PC-9 (cell line): ENCODE measurements at regions not wholly inside any gene's neighbourhood (a gene's known extent, or its start where the extent isn't known, plus 50 kb on each side); places are given as distances from the start of the nearest gene placed in this dataset.

ENCODE experiments used
- BruUV-seq: library from RNA; stranded (reverse); fragments of 400-500 nt; replicated peaks from 2 replicates; lab custom pipeline; 2021; lab: Mats Ljungman, UMichigan
- CTCF ChIA-PET: fragments of 300-600 bp; sonication (Branson Sonifier 250); formaldehyde crosslinking; loops from one replicate; lab custom pipeline; 2022; ENCODE audit warnings: antibody characterized with exemption; lab: Charles Lee
- POLR2A ChIA-PET: fragments of 300-600 bp; sonication (Branson Sonifier 250); formaldehyde crosslinking; loops from one replicate; lab custom pipeline; 2022; ENCODE audit warnings: antibody characterized with exemption; ENCODE audit not compliant: unreplicated experiment; lab: Charles Lee
- DNase-seq, 2 experiments: peaks; one replicate each; pipeline versions ENCODE4 v3.0.0 to v3.0.0-alpha.2; 2015 to 2022; ENCODE audit warnings: mixed read lengths in 1 of 2
- H2AFZ ChIP-seq: fragments of 200-600 bp; sonication (generic); 2 replicates; pipeline ENCODE4 v1.8.1; 2017; ENCODE audit warnings: antibody characterized with exemption
- H3F3A ChIP-seq: fragments of 200-600 bp; sonication (generic); 2 replicates; pipeline ENCODE4 v1.8.1; 2017; ENCODE audit warnings: antibody characterized with exemption, mild to moderate bottlenecking, low read depth; ENCODE audit not compliant: insufficient read depth
- H3K27ac ChIP-seq: fragments of 200-600 bp; sonication (generic); 2 replicates; pipeline ENCODE4 v1.6.1; 2016; ENCODE audit warnings: mixed run types
- H3K27me3 ChIP-seq: fragments of 200-600 bp; sonication (generic); 2 replicates; pipeline ENCODE4 v1.6.1; 2016; ENCODE audit warnings: low read depth, mixed run types; ENCODE audit not compliant: insufficient read depth
- H3K36me3 ChIP-seq: fragments of 200-600 bp; sonication (generic); 2 replicates; pipeline ENCODE4 v1.6.1; 2016; ENCODE audit warnings: low read depth, mixed run types
- H3K4me1 ChIP-seq: fragments of 200-600 bp; sonication (generic); replicated peaks from 2 replicates; pipeline ENCODE4 v1.6.1; 2016; ENCODE audit warnings: mixed run types; ENCODE audit not compliant: insufficient read depth
- H3K4me2 ChIP-seq: fragments of 200-600 bp; sonication (generic); 2 replicates; pipeline ENCODE4 v1.6.1; 2017; ENCODE audit warnings: mixed run types
- H3K4me3 ChIP-seq: fragments of 200-600 bp; sonication (generic); 2 replicates; pipeline ENCODE4 v1.6.1; 2016; ENCODE audit warnings: mixed run types
- H3K79me2 ChIP-seq: fragments of 200-600 bp; sonication (generic); 2 replicates; pipeline ENCODE4 v1.6.1; 2017; ENCODE audit warnings: low read depth, mixed run types
- H3K9me2 ChIP-seq: fragments of 200-600 bp; sonication (generic); 2 replicates; pipeline ENCODE4 v1.8.1; 2017; ENCODE audit warnings: mild to moderate bottlenecking; ENCODE audit not compliant: insufficient read depth
- H3K9me3 ChIP-seq: fragments of 200-600 bp; sonication (generic); 2 replicates; pipeline ENCODE4 v1.8.1; 2016; ENCODE audit warnings: low read depth; ENCODE audit not compliant: insufficient read depth
- H4K20me1 ChIP-seq: fragments of 200-600 bp; sonication (generic); 2 replicates; pipeline ENCODE4 v1.8.1; 2017; ENCODE audit not compliant: insufficient read depth
- CTCF ChIP-seq: fragments of 200-600 bp; sonication (generic); conservative IDR thresholded peaks from 2 replicates; pipeline ENCODE4 v1.6.1; 2017; ENCODE audit warnings: mixed run types, antibody characterized with exemption, mild to moderate bottlenecking, moderate library complexity
- EZH2 ChIP-seq: fragments of 200-600 bp; sonication (generic); IDR thresholded peaks from 2 replicates; pipeline ENCODE4 v1.8.0; 2017; ENCODE audit warnings: antibody characterized with exemption, low read depth
- intact Hi-C: fragments of 100-400 bp; cut with micrococcal nuclease; formaldehyde crosslinking; loops from one replicate; pipeline ENCODE4 v1.10.0; 2022; ENCODE audit not compliant: unreplicated experiment

GRCh38 chr11:29333993-29334775 lies 682.6 kb downstream of the KCNA4 start:
- Histone ChIP-seq H3K4me2 (no peak overlapping the region), H3K27ac (no peak overlapping the region), H3K79me2 (no peaks in the 10 kb centered on the region), H4K20me1 (no peaks in the 10 kb centered on the region; the same call in 1 of the 2 replicates), H3K4me3 (no peak overlapping the region), H3F3A (no peaks in the 10 kb centered on the region), H3K36me3 (no peaks in the 10 kb centered on the region), H3K9me2 (no peaks in the 10 kb centered on the region), H3K4me1 (no peaks in the 10 kb centered on the region), H3K9me3 (no peaks in the 10 kb centered on the region), H2AFZ (no peak overlapping the region), H3K27me3 (peaks cover 4% of the 10 kb centered on the region)
- no peak for DNase-seq
- intact Hi-C loops: loop anchor here (1.0 to 10.0 kb wide), 4 partner anchors 497 to 1635 kb away; partner anchors contain the start of genes KIF18A and METTL15
- no TSS peak for BruUV-seq
- ChIA-PET POLR2A (interaction anchor here (0.6 kb wide), 1 partner anchor 858 kb away, joined by 6 read pairs; no protein-coding TSS in a partner anchor), CTCF (interaction anchor here (0.6 to 1.1 kb wide), 3 partner anchors 74 to 1032 kb away, joined by 3 to 4 read pairs (median 3); no protein-coding TSS in a partner anchor)
- TF ChIP-seq CTCF: peak; percentile 74
- TF ChIP-seq EZH2: no peak

- ChIA-PET POLR2A (interaction anchor here (0.6 kb wide), 1 partner anchor 498 kb away, joined by 4 read pairs; no protein-coding TSS in a partner anchor), CTCF (no interaction called here)
- Histone ChIP-seq H2AFZ (no peak overlapping the region), H3K4me3 (no peak overlapping the region), H3K27me3 (no peaks in the 10 kb centered on the region), H3K4me2 (no peak overlapping the region), H3K27ac (no peak overlapping the region), H3K9me2 (no peaks in the 10 kb centered on the region), H3K9me3 (no peaks in the 10 kb centered on the region), H3K4me1 (no peaks in the 10 kb centered on the region), H4K20me1 (no peaks in the 10 kb centered on the region; the same call in 1 of the 2 replicates), H3K36me3 (no peaks in the 10 kb centered on the region), H3K79me2 (no peaks in the 10 kb centered on the region), H3F3A (no peaks in the 10 kb centered on the region)
- BruUV-seq: no TSS peak
- no peak for DNase-seq
- no peak for TF ChIP-seq CTCF
- TF ChIP-seq EZH2: no peak
- intact Hi-C loops: loop anchor here (2.0 to 10.0 kb wide), 3 partner anchors 495 to 1227 kb away; partner anchors contain the start of genes KIF18A and METTL15
These were observed 685.3 kb downstream of the KCNA4 start for GRCh38 chr11:29331451-29332010.

- ChIA-PET POLR2A (interaction anchor here (0.7 kb wide), 1 partner anchor 1629 kb away, joined by 9 read pairs; the partner anchor contains the start of gene BDNF), CTCF (interaction anchor here (0.6 to 2.4 kb wide), 5 partner anchors 49 to 1630 kb away, joined by 3 to 11 read pairs (median 6); partner anchors contain the start of gene BDNF)
- H2AFZ ChIP-seq: no peak overlapping the region
These were observed 687.8 kb downstream of the KCNA4 start for GRCh38 chr11:29328961-29329441.

More at GRCh38 chr11:29328961-29329441, 687.8 kb downstream of the KCNA4 start:
- H3K79me2 ChIP-seq: no peaks in the 10 kb centered on the region
- peak in 1 of 2 experiments; percentile 40 for DNase-seq
- no peaks in the 10 kb centered on the region for H3K4me1 ChIP-seq
- H3K36me3 ChIP-seq: no peaks in the 10 kb centered on the region
- H3K27me3 ChIP-seq: no peaks in the 10 kb centered on the region
- no peak overlapping the region for H3K4me2 ChIP-seq
- no peaks in the 10 kb centered on the region; the same call in 1 of the 2 replicates for H4K20me1 ChIP-seq
- no peak overlapping the region for H3K27ac ChIP-seq
- no peak for TF ChIP-seq EZH2
- peak; percentile 73 for TF ChIP-seq CTCF
- H3K9me3 ChIP-seq: no peaks in the 10 kb centered on the region
- H3F3A ChIP-seq: no peaks in the 10 kb centered on the region
- intact Hi-C loops: loop anchor here (2.0 to 5.0 kb wide), 5 partner anchors 56 to 570 kb away; no protein-coding TSS in a partner anchor
- no peaks in the 10 kb centered on the region for H3K9me2 ChIP-seq
- H3K4me3 ChIP-seq: no peak overlapping the region
- no TSS peak for BruUV-seq
